SK-N-SH treated with all-trans-retinoic acid at 6 μM for 48 hours (cell line): ENCODE measurements at regions not wholly inside any gene's neighbourhood (a gene's known extent, or its start where the extent isn't known, plus 50 kb on each side); places are given as distances from the start of the nearest gene placed in this dataset.
A peak's percentile ranks its signal among the peaks of the same experiment; 100 is the strongest.

Experiments used
- ATAC-seq: fragments of 200-7000 bp; cut with Tn5 transposase; 3 replicates; pipeline ENCODE4 v1.9.1; 2020; ENCODE audit warnings: mild to moderate bottlenecking, moderate library complexity
- ARNTL ChIP-seq: fragments of 450-650 bp; formaldehyde crosslinking; IDR thresholded peaks from 2 replicates; pipeline ENCODE4 v1.5.0; 2020; ENCODE audit warnings: low read depth, mild to moderate bottlenecking, moderate library complexity, borderline replicate concordance
- BACH2 ChIP-seq: fragments of 250-450 bp; sonication (Bioruptor Pico); IDR thresholded peaks from 2 replicates; pipeline ENCODE4 v1.9.0; 2021; ENCODE audit warnings: mild to moderate bottlenecking, borderline replicate concordance
- CSDC2 ChIP-seq: fragments of 250-450 bp; sonication (Bioruptor Pico); IDR thresholded peaks from 2 replicates; pipeline ENCODE4 v1.5.0; 2020; ENCODE audit warnings: mild to moderate bottlenecking, moderate library complexity
- ESRRG ChIP-seq: fragments of 250-450 bp; sonication (Bioruptor Pico); IDR thresholded peaks from 2 replicates; pipeline ENCODE4 v1.6.1; 2021; ENCODE audit warnings: mild to moderate bottlenecking
- GLIS3 ChIP-seq: fragments of 250-450 bp; sonication (Bioruptor Pico); IDR thresholded peaks from 2 replicates; pipeline ENCODE4 v1.5.0; 2020; ENCODE audit warnings: mild to moderate bottlenecking, moderate library complexity
- OSR1 ChIP-seq: fragments of 250-450 bp; sonication (Bioruptor Pico); IDR thresholded peaks from 2 replicates; pipeline ENCODE4 v1.8.0; 2022; ENCODE audit warnings: moderate library complexity, mild to moderate bottlenecking, inconsistent platforms
- RARB ChIP-seq: fragments of 250-450 bp; sonication (Bioruptor Pico); IDR thresholded peaks from 2 replicates; pipeline ENCODE4 v1.8.0; 2021; ENCODE audit warnings: mild to moderate bottlenecking, moderate library complexity
- TCF4 ChIP-seq: fragments of 250-450 bp; sonication (Bioruptor Pico); IDR thresholded peaks from 2 replicates; pipeline ENCODE4 v1.8.0; 2021; ENCODE audit warnings: mild to moderate bottlenecking, moderate library complexity, borderline replicate concordance
- TOX ChIP-seq: fragments of 250-450 bp; sonication (Bioruptor Pico); IDR thresholded peaks from 2 replicates; pipeline ENCODE4 v1.8.0; 2021; ENCODE audit warnings: mild to moderate bottlenecking, moderate library complexity, borderline replicate concordance
- ZC3H10 ChIP-seq: fragments of 250-450 bp; sonication (Bioruptor Pico); IDR thresholded peaks from 2 replicates; pipeline ENCODE4 v1.5.1; 2021; ENCODE audit warnings: mild to moderate bottlenecking, moderate library complexity
- ZFP3 ChIP-seq: fragments of 250-450 bp; sonication (Bioruptor Pico); IDR thresholded peaks from 2 replicates; pipeline ENCODE4 v1.5.0; 2020; ENCODE audit warnings: mild to moderate bottlenecking, moderate library complexity
- ZFP30 ChIP-seq: fragments of 450-650 bp; formaldehyde crosslinking; IDR thresholded peaks from 2 replicates; pipeline ENCODE4 v1.5.0; 2022; ENCODE audit warnings: mild to moderate bottlenecking, moderate library complexity
- ZNF70 ChIP-seq: fragments of 450-650 bp; formaldehyde crosslinking; IDR thresholded peaks from 2 replicates; pipeline ENCODE4 v1.5.0; 2020; ENCODE audit warnings: mild to moderate bottlenecking, moderate library complexity
- ZNF8 ChIP-seq: fragments of 450-650 bp; formaldehyde crosslinking; IDR thresholded peaks from 2 replicates; pipeline ENCODE4 v1.5.0; 2020; ENCODE audit warnings: mild to moderate bottlenecking, moderate library complexity
- TF ChIP-seq, protein P1 (sequence below): fragments of 250-450 bp; sonication (Bioruptor Pico); IDR thresholded peaks from 2 replicates; pipeline ENCODE4 v1.5.1; 2021; ENCODE audit warnings: mild to moderate bottlenecking, moderate library complexity
- TF ChIP-seq, protein P2 (sequence below): fragments of 250-450 bp; sonication (Bioruptor Pico); IDR thresholded peaks from 2 replicates; pipeline ENCODE4 v1.8.0; 2020; ENCODE audit warnings: mild to moderate bottlenecking, moderate library complexity, borderline replicate concordance
- TF ChIP-seq, protein P3 (sequence below): fragments of 250-450 bp; sonication (Bioruptor Pico); IDR thresholded peaks from 2 replicates; pipeline ENCODE4 v1.5.0; 2020; ENCODE audit warnings: mild to moderate bottlenecking, moderate library complexity
- TF ChIP-seq, protein P4 (sequence below): fragments of 250-450 bp; sonication (Bioruptor Pico); IDR thresholded peaks from 2 replicates; pipeline ENCODE4 v1.8.0; 2021; ENCODE audit warnings: low read depth, mild to moderate bottlenecking, moderate library complexity, borderline replicate concordance
- TF ChIP-seq, protein P5 (sequence below): fragments of 250-450 bp; sonication (Bioruptor Pico); IDR thresholded peaks from 2 replicates; pipeline ENCODE4 v1.5.1; 2020; ENCODE audit warnings: low read depth, mild to moderate bottlenecking, moderate library complexity

DNA sequence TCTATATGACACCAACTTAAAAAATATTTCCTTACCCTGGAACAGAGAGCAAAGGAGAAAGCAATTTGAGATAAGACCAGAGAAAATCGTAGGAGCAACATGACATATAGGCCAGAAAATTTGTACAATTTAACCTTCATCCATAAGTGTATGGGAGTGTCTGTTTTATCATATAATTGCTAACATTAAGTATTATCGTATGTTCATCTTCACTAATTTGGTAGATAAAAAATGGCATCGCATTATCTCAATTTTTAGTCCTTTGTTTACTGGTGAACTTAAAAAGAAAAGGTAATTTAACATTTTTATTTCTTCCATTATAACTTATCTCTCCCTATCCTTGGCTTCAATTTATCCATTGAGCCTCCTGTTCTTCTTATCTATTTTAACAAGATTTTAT is 873.4 kb downstream of the KCNMA1 start:
- 0 out of 2 replicates have a peak, but pooled peaks have one; percentile 31 for TF ChIP-seq TCF4 (CRISPR knock-in tag)
- TF ChIP-seq CSDC2 (CRISPR knock-in tag): no peak
- TF ChIP-seq ESRRG (CRISPR knock-in tag): no peak
- TF ChIP-seq, protein P1, sequence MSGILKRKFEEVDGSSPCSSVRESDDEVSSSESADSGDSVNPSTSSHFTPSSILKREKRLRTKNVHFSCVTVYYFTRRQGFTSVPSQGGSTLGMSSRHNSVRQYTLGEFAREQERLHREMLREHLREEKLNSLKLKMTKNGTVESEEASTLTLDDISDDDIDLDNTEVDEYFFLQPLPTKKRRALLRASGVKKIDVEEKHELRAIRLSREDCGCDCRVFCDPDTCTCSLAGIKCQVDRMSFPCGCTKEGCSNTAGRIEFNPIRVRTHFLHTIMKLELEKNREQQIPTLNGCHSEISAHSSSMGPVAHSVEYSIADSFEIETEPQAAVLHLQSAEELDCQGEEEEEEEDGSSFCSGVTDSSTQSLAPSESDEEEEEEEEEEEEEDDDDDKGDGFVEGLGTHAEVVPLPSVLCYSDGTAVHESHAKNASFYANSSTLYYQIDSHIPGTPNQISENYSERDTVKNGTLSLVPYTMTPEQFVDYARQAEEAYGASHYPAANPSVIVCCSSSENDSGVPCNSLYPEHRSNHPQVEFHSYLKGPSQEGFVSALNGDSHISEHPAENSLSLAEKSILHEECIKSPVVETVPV (CRISPR knock-in tag): no peak
- no peak for TF ChIP-seq RARB
- TF ChIP-seq, protein P2, sequence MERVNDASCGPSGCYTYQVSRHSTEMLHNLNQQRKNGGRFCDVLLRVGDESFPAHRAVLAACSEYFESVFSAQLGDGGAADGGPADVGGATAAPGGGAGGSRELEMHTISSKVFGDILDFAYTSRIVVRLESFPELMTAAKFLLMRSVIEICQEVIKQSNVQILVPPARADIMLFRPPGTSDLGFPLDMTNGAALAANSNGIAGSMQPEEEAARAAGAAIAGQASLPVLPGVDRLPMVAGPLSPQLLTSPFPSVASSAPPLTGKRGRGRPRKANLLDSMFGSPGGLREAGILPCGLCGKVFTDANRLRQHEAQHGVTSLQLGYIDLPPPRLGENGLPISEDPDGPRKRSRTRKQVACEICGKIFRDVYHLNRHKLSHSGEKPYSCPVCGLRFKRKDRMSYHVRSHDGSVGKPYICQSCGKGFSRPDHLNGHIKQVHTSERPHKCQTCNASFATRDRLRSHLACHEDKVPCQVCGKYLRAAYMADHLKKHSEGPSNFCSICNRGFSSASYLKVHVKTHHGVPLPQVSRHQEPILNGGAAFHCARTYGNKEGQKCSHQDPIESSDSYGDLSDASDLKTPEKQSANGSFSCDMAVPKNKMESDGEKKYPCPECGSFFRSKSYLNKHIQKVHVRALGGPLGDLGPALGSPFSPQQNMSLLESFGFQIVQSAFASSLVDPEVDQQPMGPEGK (CRISPR knock-in tag): no peak
- TF ChIP-seq ZFP30 (CRISPR knock-in tag): no peak
- TF ChIP-seq, all 23 proteins: peak for 1
- ATAC-seq: no peak

DNA sequence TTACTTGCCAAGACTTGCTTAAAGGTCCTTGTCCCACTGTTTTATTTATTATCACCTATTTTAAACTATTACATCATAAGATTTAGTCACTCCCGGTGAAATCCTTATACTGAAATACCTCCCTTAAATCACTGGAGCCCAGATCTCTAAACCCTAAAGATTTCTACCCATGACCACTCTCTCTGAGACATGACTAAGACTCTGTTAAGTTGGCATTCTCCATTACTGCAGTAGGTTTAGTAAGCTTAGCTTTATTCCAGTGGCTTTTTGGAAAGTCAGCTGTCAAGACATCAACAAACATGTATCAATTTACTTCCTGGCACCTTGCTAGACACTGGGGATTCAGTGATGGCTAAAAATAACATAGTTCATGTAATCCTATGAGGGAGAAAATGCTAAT is 874.2 kb downstream of the KCNMA1 start:
- ATAC-seq: no peak
- TF ChIP-seq GLIS3 (CRISPR knock-in tag): no peak

DNA sequence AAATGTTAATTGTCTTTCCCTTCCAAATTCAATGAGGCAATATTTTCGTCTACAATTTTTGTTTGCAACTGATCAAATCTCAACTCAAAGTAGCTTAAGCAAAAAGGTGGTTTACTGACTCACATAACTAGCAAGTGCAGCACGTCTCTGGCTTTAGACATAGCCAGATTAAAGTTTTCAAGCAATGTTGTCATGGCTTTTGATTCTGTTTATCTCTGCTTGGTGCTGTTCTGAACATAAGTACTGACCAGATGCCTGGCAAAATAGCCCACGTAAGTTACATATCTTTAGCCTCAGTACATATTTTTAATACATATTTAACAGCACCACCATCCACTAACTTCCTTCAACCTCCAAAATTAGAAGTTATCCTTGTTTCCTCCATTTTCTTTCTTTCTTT is 877.9 kb downstream of the KCNMA1 start:
- TF ChIP-seq OSR1 (no peak), ZFP30 (CRISPR knock-in tag) (no peak), CSDC2 (CRISPR knock-in tag) (no peak), ZNF8 (CRISPR knock-in tag) (no peak), RARB (no peak), ZC3H10 (CRISPR knock-in tag) (no peak), TOX (no peak), ZNF70 (no peak)
- TF ChIP-seq, protein P3, sequence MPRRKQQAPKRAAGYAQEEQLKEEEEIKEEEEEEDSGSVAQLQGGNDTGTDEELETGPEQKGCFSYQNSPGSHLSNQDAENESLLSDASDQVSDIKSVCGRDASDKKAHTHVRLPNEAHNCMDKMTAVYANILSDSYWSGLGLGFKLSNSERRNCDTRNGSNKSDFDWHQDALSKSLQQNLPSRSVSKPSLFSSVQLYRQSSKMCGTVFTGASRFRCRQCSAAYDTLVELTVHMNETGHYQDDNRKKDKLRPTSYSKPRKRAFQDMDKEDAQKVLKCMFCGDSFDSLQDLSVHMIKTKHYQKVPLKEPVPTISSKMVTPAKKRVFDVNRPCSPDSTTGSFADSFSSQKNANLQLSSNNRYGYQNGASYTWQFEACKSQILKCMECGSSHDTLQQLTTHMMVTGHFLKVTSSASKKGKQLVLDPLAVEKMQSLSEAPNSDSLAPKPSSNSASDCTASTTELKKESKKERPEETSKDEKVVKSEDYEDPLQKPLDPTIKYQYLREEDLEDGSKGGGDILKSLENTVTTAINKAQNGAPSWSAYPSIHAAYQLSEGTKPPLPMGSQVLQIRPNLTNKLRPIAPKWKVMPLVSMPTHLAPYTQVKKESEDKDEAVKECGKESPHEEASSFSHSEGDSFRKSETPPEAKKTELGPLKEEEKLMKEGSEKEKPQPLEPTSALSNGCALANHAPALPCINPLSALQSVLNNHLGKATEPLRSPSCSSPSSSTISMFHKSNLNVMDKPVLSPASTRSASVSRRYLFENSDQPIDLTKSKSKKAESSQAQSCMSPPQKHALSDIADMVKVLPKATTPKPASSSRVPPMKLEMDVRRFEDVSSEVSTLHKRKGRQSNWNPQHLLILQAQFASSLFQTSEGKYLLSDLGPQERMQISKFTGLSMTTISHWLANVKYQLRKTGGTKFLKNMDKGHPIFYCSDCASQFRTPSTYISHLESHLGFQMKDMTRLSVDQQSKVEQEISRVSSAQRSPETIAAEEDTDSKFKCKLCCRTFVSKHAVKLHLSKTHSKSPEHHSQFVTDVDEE (CRISPR knock-in tag): no peak
- TF ChIP-seq, protein P2 (CRISPR knock-in tag): no peak
- TF ChIP-seq, protein P4, sequence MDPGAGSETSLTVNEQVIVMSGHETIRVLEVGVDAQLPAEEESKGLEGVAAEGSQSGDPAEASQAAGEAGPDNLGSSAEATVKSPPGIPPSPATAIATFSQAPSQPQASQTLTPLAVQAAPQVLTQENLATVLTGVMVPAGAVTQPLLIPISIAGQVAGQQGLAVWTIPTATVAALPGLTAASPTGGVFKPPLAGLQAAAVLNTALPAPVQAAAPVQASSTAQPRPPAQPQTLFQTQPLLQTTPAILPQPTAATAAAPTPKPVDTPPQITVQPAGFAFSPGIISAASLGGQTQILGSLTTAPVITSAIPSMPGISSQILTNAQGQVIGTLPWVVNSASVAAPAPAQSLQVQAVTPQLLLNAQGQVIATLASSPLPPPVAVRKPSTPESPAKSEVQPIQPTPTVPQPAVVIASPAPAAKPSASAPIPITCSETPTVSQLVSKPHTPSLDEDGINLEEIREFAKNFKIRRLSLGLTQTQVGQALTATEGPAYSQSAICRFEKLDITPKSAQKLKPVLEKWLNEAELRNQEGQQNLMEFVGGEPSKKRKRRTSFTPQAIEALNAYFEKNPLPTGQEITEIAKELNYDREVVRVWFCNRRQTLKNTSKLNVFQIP (CRISPR knock-in tag): no peak
- ATAC-seq: no peak

DNA sequence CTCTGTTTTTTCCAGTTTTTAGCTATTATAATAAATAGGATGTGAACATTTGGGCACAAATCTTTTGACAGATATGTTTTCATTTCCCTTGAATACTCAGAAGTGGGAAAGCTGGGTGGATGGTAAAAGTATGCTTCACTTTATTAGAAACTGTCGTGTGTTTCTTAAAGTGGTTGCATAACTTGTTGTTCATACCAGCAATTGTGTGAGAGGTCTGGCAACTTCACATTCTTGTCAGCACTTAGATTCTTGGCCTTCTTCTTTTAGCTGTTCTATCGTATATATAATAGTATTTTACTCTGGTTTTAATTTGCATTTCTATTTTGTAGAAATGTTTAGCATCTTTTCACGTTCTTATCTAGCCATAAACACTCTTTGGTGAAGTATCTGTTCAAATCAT is 894.4 kb downstream of the KCNMA1 start:
- ATAC-seq: no peak
- TF ChIP-seq, protein P2 (CRISPR knock-in tag): no peak
- TF ChIP-seq, protein P3 (CRISPR knock-in tag): no peak
- TF ChIP-seq ZFP3 (CRISPR knock-in tag): no peak
- TF ChIP-seq BACH2 (CRISPR knock-in tag): no peak
- TF ChIP-seq ZC3H10 (CRISPR knock-in tag): no peak
- no peak for TF ChIP-seq ARNTL (CRISPR knock-in tag)
- TF ChIP-seq, protein P5, sequence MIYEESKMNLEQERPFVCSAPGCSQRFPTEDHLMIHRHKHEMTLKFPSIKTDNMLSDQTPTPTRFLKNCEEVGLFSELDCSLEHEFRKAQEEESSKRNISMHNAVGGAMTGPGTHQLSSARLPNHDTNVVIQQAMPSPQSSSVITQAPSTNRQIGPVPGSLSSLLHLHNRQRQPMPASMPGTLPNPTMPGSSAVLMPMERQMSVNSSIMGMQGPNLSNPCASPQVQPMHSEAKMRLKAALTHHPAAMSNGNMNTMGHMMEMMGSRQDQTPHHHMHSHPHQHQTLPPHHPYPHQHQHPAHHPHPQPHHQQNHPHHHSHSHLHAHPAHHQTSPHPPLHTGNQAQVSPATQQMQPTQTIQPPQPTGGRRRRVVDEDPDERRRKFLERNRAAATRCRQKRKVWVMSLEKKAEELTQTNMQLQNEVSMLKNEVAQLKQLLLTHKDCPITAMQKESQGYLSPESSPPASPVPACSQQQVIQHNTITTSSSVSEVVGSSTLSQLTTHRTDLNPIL (CRISPR knock-in tag): no peak
